Fibroblast of lung (primary cell): ENCODE measurements at regions not wholly inside any gene's neighbourhood (a gene's known extent, or its start where the extent isn't known, plus 50 kb on each side); places are given as distances from the start of the nearest gene placed in this dataset.

Source experiments
- CTCF ChIP-seq, 2 donors: IDR thresholded peaks in 1 of 2; conservative IDR thresholded peaks in 1 of 2; 1 replicate in 1 of 2; 2 replicates in 1 of 2; pipeline ENCODE4 v1.5.1; 2011 to 2012; ENCODE audit warnings: low read length in 2 of 2, control low read depth in 1 of 2, inconsistent platforms in 1 of 2, low read depth in 1 of 2, mild to moderate bottlenecking in 1 of 2
- EZH2 ChIP-seq: IDR thresholded peaks from 2 replicates; pipeline ENCODE4 v1.5.1; 2012; ENCODE audit warnings: low read length, control low read depth, mild to moderate bottlenecking; ENCODE audit errors: missing control alignments

- TF ChIP-seq CTCF (conservative IDR thresholded peaks at IDR 0.05 in 1 of 2, IDR thresholded peaks at IDR 0.05 in 1 of 2; ENCODE audit: low read depth in 1 of 2, low read length in 2 of 2), result no peak
- no peak for TF ChIP-seq EZH2
Measured at GRCh38 chr3:194750491-194750828, 64.8 kb downstream of the FAM43A start.
